A549 (cell line): ENCODE measurements at regions not wholly inside any gene's neighbourhood (a gene's known extent, or its start where the extent isn't known, plus 50 kb on each side); places are given as distances from the start of the nearest gene placed in this dataset.

ENCODE experiments used
- ATAC-seq, 2 experiments: fragments of 200-7000 bp in 1 of 2; fragments of >200 bp in 1 of 2; cut with Nextera tagmentation in 1 of 2; cut with Tn5 transposase in 1 of 2; 3 replicates each; pipeline versions ENCODE4 v1.8.0 to v1.9.1; 2018 to 2020; ENCODE audit warnings: mild to moderate bottlenecking in 1 of 2, moderate library complexity in 1 of 2
- CTCF ChIA-PET: fragments of 300-600 bp; sonication (Branson Sonifier 250); formaldehyde crosslinking; extraction: SDS; loops from one replicate; lab custom pipeline; 2021; ENCODE audit warnings: antibody characterized with exemption, inconsistent platforms; lab: Yijun Ruan, JAX
- POLR2A ChIA-PET: fragments of 350-600 bp; formaldehyde crosslinking; extraction: SDS; loops from one replicate; lab custom pipeline; 2021; ENCODE audit warnings: antibody characterized with exemption, inconsistent platforms; lab: Yijun Ruan, JAX
- DNase-seq, 2 experiments: peaks; one replicate each; pipeline versions ENCODE4 v3.0.0 to v3.0.0-alpha.2; 2011 to 2016; ENCODE audit warnings: low read depth in 1 of 2, low spot score in 1 of 2
- FAIRE-seq: peaks from 2 replicates; lab custom pipeline; 2011; peaks lifted over from hg19 to GRCh38; lab: Jason Lieb, UNC
- H3K27ac ChIP-seq, 2 experiments: fragments of >200 bp; sonication (Bioruptor Twin); formaldehyde crosslinking; 3 replicates each; pipeline ENCODE4 v1.5.1; 2016 to 2017
- H3K4me1 ChIP-seq: fragments of >200 bp; sonication (Bioruptor Twin); formaldehyde crosslinking; 3 replicates; pipeline ENCODE4 v1.6.1; 2016
- H3K4me2 ChIP-seq: fragments of >200 bp; sonication (Bioruptor Twin); formaldehyde crosslinking; 3 replicates; pipeline ENCODE4 v1.6.1; 2016
- H3K4me3 ChIP-seq: fragments of >200 bp; sonication (Bioruptor Twin); formaldehyde crosslinking; 3 replicates; pipeline ENCODE4 v1.5.1; 2016
- H3K9me3 ChIP-seq: fragments of >200 bp; sonication (Bioruptor Twin); formaldehyde crosslinking; 3 replicates; pipeline ENCODE4 v1.6.1; 2016
- ATOH8 ChIP-seq: fragments of 250-450 bp; sonication (Bioruptor Pico); IDR thresholded peaks from 2 replicates; pipeline ENCODE4 v1.5.0; 2020; ENCODE audit warnings: low read depth, mild to moderate bottlenecking, moderate library complexity
- EHF ChIP-seq: fragments of 250-450 bp; sonication (Bioruptor Pico); IDR thresholded peaks from 2 replicates; pipeline ENCODE4 v1.5.0; 2020; ENCODE audit warnings: mild to moderate bottlenecking
- FOSB ChIP-seq: fragments of 250-450 bp; sonication (Bioruptor Pico); IDR thresholded peaks from 2 replicates; pipeline ENCODE4 v1.5.0; 2020; ENCODE audit warnings: mild to moderate bottlenecking, moderate library complexity
- FOSL2 ChIP-seq, 2 experiments: fragments of 450-650 bp in 1 of 2; fragments of >200 bp in 1 of 2; sonication (Bioruptor Twin) in 1 of 2; formaldehyde crosslinking; IDR thresholded peaks; 2 replicates each; pipeline versions ENCODE4 v1.5.0 to v1.6.1; 2016 to 2020; ENCODE audit warnings: mild to moderate bottlenecking in 1 of 2, moderate library complexity in 1 of 2
- HEYL ChIP-seq: fragments of 250-450 bp; sonication (Bioruptor Pico); IDR thresholded peaks from 2 replicates; pipeline ENCODE4 v1.8.0; 2021; ENCODE audit warnings: mild to moderate bottlenecking, moderate library complexity
- HOXA7 ChIP-seq: fragments of 250-450 bp; sonication (Bioruptor Pico); IDR thresholded peaks from 2 replicates; pipeline ENCODE4 v1.5.0; 2020; ENCODE audit warnings: mild to moderate bottlenecking, moderate library complexity
- HOXB13 ChIP-seq: fragments of 250-450 bp; sonication (Bioruptor Pico); IDR thresholded peaks from 2 replicates; pipeline ENCODE4 v1.5.0; 2020; ENCODE audit warnings: low read depth, mild to moderate bottlenecking, moderate library complexity
- HOXB5 ChIP-seq: fragments of 250-450 bp; sonication (Bioruptor Pico); IDR thresholded peaks from 2 replicates; pipeline ENCODE4 v1.5.0; 2020; ENCODE audit warnings: mild to moderate bottlenecking, moderate library complexity
- MAFK ChIP-seq: fragments of 450-650 bp; IDR thresholded peaks from 2 replicates; pipeline ENCODE4 v1.6.1; 2014; ENCODE audit not compliant: partially characterized antibody
- MYC ChIP-seq: IDR thresholded peaks from 2 replicates; pipeline ENCODE4 v1.6.1; 2012; ENCODE audit warnings: mild to moderate bottlenecking, inconsistent platforms, low read length, improper control_type of control experiment, borderline replicate concordance
- NR3C1 ChIP-seq: fragments of >200 bp; sonication (Bioruptor Twin); formaldehyde crosslinking; IDR thresholded peaks from 3 replicates; pipeline ENCODE4 v1.6.1; 2017
- PBX3 ChIP-seq: IDR thresholded peaks from 2 replicates; pipeline ENCODE4 v1.6.1; 2012
- POLR2A ChIP-seq: IDR thresholded peaks from 2 replicates; pipeline ENCODE4 v1.6.1; 2012; ENCODE audit warnings: mild to moderate bottlenecking, low read length
- POLR2AphosphoS2 ChIP-seq: conservative IDR thresholded peaks from 2 replicates; pipeline ENCODE4 v1.6.1; 2012; ENCODE audit warnings: low read length, improper control_type of control experiment, inconsistent platforms
- TFCP2L1 ChIP-seq: fragments of 250-450 bp; sonication (Bioruptor Pico); IDR thresholded peaks from 2 replicates; pipeline ENCODE4 v1.5.0; 2021; ENCODE audit warnings: mild to moderate bottlenecking
- ZNF302 ChIP-seq: fragments of 250-450 bp; sonication (Bioruptor Pico); IDR thresholded peaks from 2 replicates; pipeline ENCODE4 v1.9.0; 2021; ENCODE audit warnings: inconsistent platforms, mild to moderate bottlenecking, moderate library complexity
- WGBS: methylation state at CpG from one replicate; pipeline ENCODE4 v1.1.6; 2017; ENCODE audit errors: missing lambda C conversion rate; 5-methylcytosine and 5-hydroxymethylcytosine counted together
- TF ChIP-seq, protein P1 (sequence below): fragments of >200 bp; sonication (Bioruptor Twin); formaldehyde crosslinking; IDR thresholded peaks from 3 replicates; pipeline ENCODE4 v1.5.1; 2016
- TF ChIP-seq, protein P2 (sequence below): fragments of 450-650 bp; IDR thresholded peaks from 2 replicates; pipeline ENCODE4 v1.6.1; 2014; ENCODE audit warnings: antibody characterized with exemption
- TF ChIP-seq, protein P3 (sequence below): fragments of 250-450 bp; sonication (Bioruptor Pico); IDR thresholded peaks from 2 replicates; pipeline ENCODE4 v1.5.0; 2021; ENCODE audit warnings: mild to moderate bottlenecking, moderate library complexity, borderline replicate concordance
- TF ChIP-seq, protein P4 (sequence below): IDR thresholded peaks from 2 replicates; pipeline ENCODE4 v1.6.1; 2012

- ChIA-PET POLR2A (no interaction called here), CTCF (interaction anchor here (0.9 kb wide), 1 partner anchor 127 kb away, joined by 3 read pairs; no protein-coding TSS in a partner anchor)
- no peak overlapping the region for H3K4me2 ChIP-seq
- H3K27ac ChIP-seq = no peak overlapping the region
- no peak for TF ChIP-seq FOSL2 (IDR thresholded peaks at IDR 0.05)
- no peak for TF ChIP-seq FOSL2 (CRISPR knock-in tag; IDR thresholded peaks at IDR 0.05)
- TF ChIP-seq HOXA7 = no peak
- TF ChIP-seq EHF (CRISPR knock-in tag) = no peak
- TF ChIP-seq, protein P1, sequence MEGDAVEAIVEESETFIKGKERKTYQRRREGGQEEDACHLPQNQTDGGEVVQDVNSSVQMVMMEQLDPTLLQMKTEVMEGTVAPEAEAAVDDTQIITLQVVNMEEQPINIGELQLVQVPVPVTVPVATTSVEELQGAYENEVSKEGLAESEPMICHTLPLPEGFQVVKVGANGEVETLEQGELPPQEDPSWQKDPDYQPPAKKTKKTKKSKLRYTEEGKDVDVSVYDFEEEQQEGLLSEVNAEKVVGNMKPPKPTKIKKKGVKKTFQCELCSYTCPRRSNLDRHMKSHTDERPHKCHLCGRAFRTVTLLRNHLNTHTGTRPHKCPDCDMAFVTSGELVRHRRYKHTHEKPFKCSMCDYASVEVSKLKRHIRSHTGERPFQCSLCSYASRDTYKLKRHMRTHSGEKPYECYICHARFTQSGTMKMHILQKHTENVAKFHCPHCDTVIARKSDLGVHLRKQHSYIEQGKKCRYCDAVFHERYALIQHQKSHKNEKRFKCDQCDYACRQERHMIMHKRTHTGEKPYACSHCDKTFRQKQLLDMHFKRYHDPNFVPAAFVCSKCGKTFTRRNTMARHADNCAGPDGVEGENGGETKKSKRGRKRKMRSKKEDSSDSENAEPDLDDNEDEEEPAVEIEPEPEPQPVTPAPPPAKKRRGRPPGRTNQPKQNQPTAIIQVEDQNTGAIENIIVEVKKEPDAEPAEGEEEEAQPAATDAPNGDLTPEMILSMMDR = no peak
- TF ChIP-seq NR3C1 = no peak
- TF ChIP-seq PBX3 = no peak
- TF ChIP-seq MYC = no peak
- TF ChIP-seq MAFK = no peak
- 62% methylated on average over 4 of the region's 4 CpGs for WGBS
- no peak overlapping the region for H3K4me3 ChIP-seq
- DNase-seq (no peak), ATAC-seq (no peak), FAIRE-seq (no peak)
- no peaks in the 10 kb centered on the region for H3K4me1 ChIP-seq
- no peaks in the 10 kb centered on the region; the same call in 2 of the 3 replicates for H3K9me3 ChIP-seq
Measured at GRCh38 chr10:71052708-71053107, 159.7 kb upstream of the UNC5B start.

GRCh38 chr10:71053169-71053895, 159.0 kb upstream of the UNC5B start:
- 17% methylated on average over 7 of the region's 10 CpGs for WGBS

More at GRCh38 chr10:71053169-71053895, 159.0 kb upstream of the UNC5B start:
- ATAC-seq (no peak), DNase-seq (no peak), FAIRE-seq (no peak)
- POLR2A ChIA-PET = no interaction called here
- CTCF ChIA-PET = interaction anchor here (0.9 kb wide), 1 partner anchor 127 kb away, joined by 3 read pairs; no protein-coding TSS in a partner anchor
- Histone ChIP-seq H3K4me1 (no peaks in the 10 kb centered on the region), H3K9me3 (no peaks in the 10 kb centered on the region; the same call in 2 of the 3 replicates), H3K4me2 (no peak overlapping the region), H3K4me3 (no peak overlapping the region), H3K27ac (no peak overlapping the region)
- TF ChIP-seq, protein P2, sequence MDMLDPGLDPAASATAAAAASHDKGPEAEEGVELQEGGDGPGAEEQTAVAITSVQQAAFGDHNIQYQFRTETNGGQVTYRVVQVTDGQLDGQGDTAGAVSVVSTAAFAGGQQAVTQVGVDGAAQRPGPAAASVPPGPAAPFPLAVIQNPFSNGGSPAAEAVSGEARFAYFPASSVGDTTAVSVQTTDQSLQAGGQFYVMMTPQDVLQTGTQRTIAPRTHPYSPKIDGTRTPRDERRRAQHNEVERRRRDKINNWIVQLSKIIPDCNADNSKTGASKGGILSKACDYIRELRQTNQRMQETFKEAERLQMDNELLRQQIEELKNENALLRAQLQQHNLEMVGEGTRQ = no peak
- no peak for TF ChIP-seq HOXB5
- TF ChIP-seq, protein P3, sequence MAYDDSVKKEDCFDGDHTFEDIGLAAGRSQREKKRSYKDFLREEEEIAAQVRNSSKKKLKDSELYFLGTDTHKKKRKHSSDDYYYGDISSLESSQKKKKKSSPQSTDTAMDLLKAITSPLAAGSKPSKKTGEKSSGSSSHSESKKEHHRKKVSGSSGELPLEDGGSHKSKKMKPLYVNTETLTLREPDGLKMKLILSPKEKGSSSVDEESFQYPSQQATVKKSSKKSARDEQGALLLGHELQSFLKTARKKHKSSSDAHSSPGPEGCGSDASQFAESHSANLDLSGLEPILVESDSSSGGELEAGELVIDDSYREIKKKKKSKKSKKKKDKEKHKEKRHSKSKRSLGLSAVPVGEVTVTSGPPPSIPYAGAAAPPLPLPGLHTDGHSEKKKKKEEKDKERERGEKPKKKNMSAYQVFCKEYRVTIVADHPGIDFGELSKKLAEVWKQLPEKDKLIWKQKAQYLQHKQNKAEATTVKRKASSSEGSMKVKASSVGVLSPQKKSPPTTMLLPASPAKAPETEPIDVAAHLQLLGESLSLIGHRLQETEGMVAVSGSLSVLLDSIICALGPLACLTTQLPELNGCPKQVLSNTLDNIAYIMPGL (CRISPR knock-in tag) = no peak
- no peak for TF ChIP-seq POLR2A
- TF ChIP-seq, protein P4, sequence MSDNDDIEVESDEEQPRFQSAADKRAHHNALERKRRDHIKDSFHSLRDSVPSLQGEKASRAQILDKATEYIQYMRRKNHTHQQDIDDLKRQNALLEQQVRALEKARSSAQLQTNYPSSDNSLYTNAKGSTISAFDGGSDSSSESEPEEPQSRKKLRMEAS = no peak
- TF ChIP-seq ZNF302 = no peak
- TF ChIP-seq HOXB13 = no peak
- TF ChIP-seq TFCP2L1 = no peak
- no peak for TF ChIP-seq FOSB (CRISPR knock-in tag)
- TF ChIP-seq POLR2AphosphoS2 = no peak
- TF ChIP-seq ATOH8 (CRISPR knock-in tag) = no peak
- no peak for TF ChIP-seq HOXA7
- TF ChIP-seq HEYL (CRISPR knock-in tag) = no peak
